Loucy (cell line): ENCODE measurements at regions not wholly inside any gene's neighbourhood (a gene's known extent, or its start where the extent isn't known, plus 50 kb on each side); places are given as distances from the start of the nearest gene placed in this dataset.

ENCODE experiments used
- H2AFZ ChIP-seq: fragments of 200-600 bp; sonication (generic); 2 replicates; pipeline ENCODE4 v1.6.0; 2016; ENCODE audit warnings: antibody characterized with exemption, mild to moderate bottlenecking, low read length, moderate library complexity
- H3F3A ChIP-seq: fragments of 200-600 bp; 2 replicates; pipeline ENCODE4 v1.6.0; 2016; ENCODE audit warnings: antibody characterized with exemption, low read depth, mild to moderate bottlenecking
- H3K27me3 ChIP-seq: fragments of 200-600 bp; sonication (generic); 2 replicates; pipeline ENCODE4 v1.6.1; 2014; ENCODE audit warnings: low read length, mild to moderate bottlenecking; ENCODE audit not compliant: insufficient read depth, poor library complexity, severe bottlenecking
- H3K36me3 ChIP-seq: fragments of 200-600 bp; sonication (generic); 2 replicates; pipeline ENCODE4 v1.6.1; 2016; ENCODE audit warnings: low read length; ENCODE audit not compliant: insufficient read depth
- H3K4me1 ChIP-seq: fragments of 200-600 bp; sonication (generic); 2 replicates; pipeline ENCODE4 v1.5.1; 2014; ENCODE audit warnings: low read length, mild to moderate bottlenecking; ENCODE audit not compliant: insufficient read depth, poor library complexity, severe bottlenecking
- H3K4me2 ChIP-seq: fragments of 200-600 bp; sonication (generic); 2 replicates; pipeline ENCODE4 v1.6.0; 2014; ENCODE audit warnings: antibody characterized with exemption, low read length, low read depth, mild to moderate bottlenecking; ENCODE audit not compliant: poor library complexity, severe bottlenecking
- H3K4me3 ChIP-seq: fragments of 200-600 bp; sonication (generic); 2 replicates; pipeline ENCODE4 v1.5.1; 2014; ENCODE audit warnings: low read length, mild to moderate bottlenecking, mixed read lengths; ENCODE audit not compliant: poor library complexity, severe bottlenecking
- H3K79me2 ChIP-seq: fragments of 200-600 bp; sonication (generic); 2 replicates; pipeline ENCODE4 v1.6.1; 2014; ENCODE audit warnings: low read length; ENCODE audit not compliant: insufficient read depth
- H3K9ac ChIP-seq: fragments of 200-600 bp; sonication (generic); 2 replicates; pipeline ENCODE4 v1.6.0; 2014; ENCODE audit warnings: mild to moderate bottlenecking, low read depth, low read length, moderate library complexity; ENCODE audit not compliant: poor library complexity, severe bottlenecking
- H3K9me2 ChIP-seq: fragments of 200-600 bp; sonication (generic); replicated peaks from 2 replicates; pipeline ENCODE4 v1.6.1; 2016; ENCODE audit warnings: low read depth, low read length, mixed read lengths
- H3K9me3 ChIP-seq: fragments of 200-600 bp; sonication (generic); 2 replicates; pipeline ENCODE4 v1.6.1; 2014; ENCODE audit warnings: mild to moderate bottlenecking, antibody characterized with exemption, low read length, low read depth; ENCODE audit not compliant: insufficient read depth
- H4K20me1 ChIP-seq: fragments of 200-600 bp; sonication (generic); 2 replicates; pipeline ENCODE4 v1.6.0; 2014; ENCODE audit warnings: antibody characterized with exemption, low read length, mild to moderate bottlenecking; ENCODE audit not compliant: insufficient read depth, poor library complexity, severe bottlenecking
- EZH2phosphoT487 ChIP-seq: fragments of 200-600 bp; IDR thresholded peaks from 2 replicates; pipeline ENCODE4 v1.6.1; 2018; ENCODE audit warnings: antibody characterized with exemption, mild to moderate bottlenecking, moderate library complexity, borderline replicate concordance
- TF ChIP-seq, protein P1 (sequence below): fragments of 200-600 bp; sonication (generic); conservative IDR thresholded peaks from 2 replicates; pipeline ENCODE4 v1.5.1; 2014; ENCODE audit warnings: mild to moderate bottlenecking, antibody characterized with exemption, low read length

DNA sequence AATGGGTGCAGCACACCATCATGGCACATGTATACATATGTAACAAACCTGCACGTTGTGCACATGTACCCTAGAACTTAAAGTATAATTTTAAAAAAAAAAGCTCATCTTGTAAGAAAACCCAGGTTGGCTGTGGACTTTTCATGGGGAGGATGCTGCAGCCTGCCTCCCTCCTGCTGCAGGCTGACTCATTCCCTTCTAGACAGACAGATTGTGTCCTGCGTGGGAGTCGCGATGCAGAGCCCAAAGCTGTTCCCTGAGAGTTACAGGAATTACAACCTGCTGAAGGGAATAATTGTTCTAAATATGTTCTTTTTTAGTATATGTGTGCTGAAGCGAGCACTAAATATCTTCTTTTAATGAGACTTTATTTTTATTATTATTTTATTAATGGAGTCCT lies 93.2 kb downstream of the TBX19 start:
- no peaks in the 10 kb centered on the region for H3K9me2 ChIP-seq
- no peaks in the 10 kb centered on the region for H3F3A ChIP-seq
- no peak overlapping the region for H3K4me3 ChIP-seq
- no peaks in the 10 kb centered on the region for H3K4me1 ChIP-seq
- H2AFZ ChIP-seq, result no peak overlapping the region
- H3K79me2 ChIP-seq, result no peaks in the 10 kb centered on the region
- no peaks in the 10 kb centered on the region for H3K36me3 ChIP-seq
- no peaks in the 10 kb centered on the region for H3K9me3 ChIP-seq
- H3K4me2 ChIP-seq, result no peak overlapping the region
- no peaks in the 10 kb centered on the region for H4K20me1 ChIP-seq
- TF ChIP-seq EZH2phosphoT487, result no peak
- TF ChIP-seq, protein P1, sequence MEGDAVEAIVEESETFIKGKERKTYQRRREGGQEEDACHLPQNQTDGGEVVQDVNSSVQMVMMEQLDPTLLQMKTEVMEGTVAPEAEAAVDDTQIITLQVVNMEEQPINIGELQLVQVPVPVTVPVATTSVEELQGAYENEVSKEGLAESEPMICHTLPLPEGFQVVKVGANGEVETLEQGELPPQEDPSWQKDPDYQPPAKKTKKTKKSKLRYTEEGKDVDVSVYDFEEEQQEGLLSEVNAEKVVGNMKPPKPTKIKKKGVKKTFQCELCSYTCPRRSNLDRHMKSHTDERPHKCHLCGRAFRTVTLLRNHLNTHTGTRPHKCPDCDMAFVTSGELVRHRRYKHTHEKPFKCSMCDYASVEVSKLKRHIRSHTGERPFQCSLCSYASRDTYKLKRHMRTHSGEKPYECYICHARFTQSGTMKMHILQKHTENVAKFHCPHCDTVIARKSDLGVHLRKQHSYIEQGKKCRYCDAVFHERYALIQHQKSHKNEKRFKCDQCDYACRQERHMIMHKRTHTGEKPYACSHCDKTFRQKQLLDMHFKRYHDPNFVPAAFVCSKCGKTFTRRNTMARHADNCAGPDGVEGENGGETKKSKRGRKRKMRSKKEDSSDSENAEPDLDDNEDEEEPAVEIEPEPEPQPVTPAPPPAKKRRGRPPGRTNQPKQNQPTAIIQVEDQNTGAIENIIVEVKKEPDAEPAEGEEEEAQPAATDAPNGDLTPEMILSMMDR, result no peak
- no peak overlapping the region for H3K9ac ChIP-seq
- H3K27me3 ChIP-seq, result no peaks in the 10 kb centered on the region

DNA sequence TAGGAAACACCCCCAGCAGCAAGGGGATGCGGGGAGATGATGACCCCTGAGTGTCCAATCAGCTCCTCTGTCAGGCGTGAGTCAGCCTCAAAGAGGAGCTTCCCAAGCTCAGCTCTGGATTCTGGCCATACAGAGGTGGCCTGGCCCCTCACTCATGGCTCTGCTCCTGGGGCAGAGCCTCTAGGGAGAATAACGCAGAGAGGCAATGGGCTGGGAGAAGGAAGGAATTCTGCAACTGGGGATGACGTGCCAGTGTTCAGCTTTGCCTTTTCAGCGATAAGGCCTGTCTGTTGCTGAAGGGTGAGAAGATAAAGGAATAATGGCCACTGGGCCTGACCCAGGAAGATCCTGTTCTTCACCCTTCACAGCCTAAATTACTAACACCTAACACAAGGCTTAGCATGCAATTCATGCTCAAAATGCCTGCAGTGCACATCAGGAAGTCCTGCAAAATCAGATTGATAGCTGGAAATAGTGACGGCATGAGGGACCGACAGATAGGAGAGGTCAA lies 92.2 kb downstream of the TBX19 start:
- Histone ChIP-seq H3F3A (no peaks in the 10 kb centered on the region), H3K79me2 (no peaks in the 10 kb centered on the region), H4K20me1 (no peaks in the 10 kb centered on the region), H2AFZ (no peak overlapping the region), H3K9me2 (no peaks in the 10 kb centered on the region), H3K9me3 (no peaks in the 10 kb centered on the region), H3K4me1 (no peaks in the 10 kb centered on the region), H3K4me2 (no peak overlapping the region), H3K9ac (no peak overlapping the region), H3K36me3 (no peaks in the 10 kb centered on the region), H3K4me3 (no peak overlapping the region), H3K27me3 (no peaks in the 10 kb centered on the region)
- TF ChIP-seq, protein P1, result no peak
- no peak for TF ChIP-seq EZH2phosphoT487

DNA sequence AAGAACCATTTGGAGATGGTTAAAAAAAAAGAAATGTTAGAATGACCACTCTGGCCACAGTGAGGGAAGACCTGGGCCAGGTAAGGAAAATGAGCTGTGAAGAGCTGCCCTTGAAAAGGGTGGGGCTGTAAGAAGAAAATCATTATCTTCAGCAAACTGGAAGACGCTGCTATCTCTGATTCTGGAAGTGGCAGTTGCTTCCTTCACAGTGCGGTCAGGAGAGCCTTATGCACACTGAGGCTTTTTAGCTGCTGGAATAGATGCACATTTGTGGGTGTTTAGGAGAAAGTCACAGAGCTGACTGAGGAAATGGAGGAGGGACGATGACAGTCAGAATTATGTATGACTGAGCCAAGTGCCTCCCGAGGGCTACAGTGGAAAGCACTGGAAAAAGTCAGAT lies 91.6 kb downstream of the TBX19 start:
- H3K9me3 ChIP-seq, result no peaks in the 10 kb centered on the region
- H3K4me3 ChIP-seq, result no peak overlapping the region
- TF ChIP-seq, protein P1, result no peak
- no peaks in the 10 kb centered on the region for H3K27me3 ChIP-seq
- no peak overlapping the region for H3K9ac ChIP-seq
- no peaks in the 10 kb centered on the region for H3K36me3 ChIP-seq
- no peaks in the 10 kb centered on the region for H3F3A ChIP-seq
- no peaks in the 10 kb centered on the region for H3K79me2 ChIP-seq
- no peak overlapping the region for H2AFZ ChIP-seq
- H3K4me2 ChIP-seq, result no peak overlapping the region
- no peaks in the 10 kb centered on the region for H3K4me1 ChIP-seq
- H4K20me1 ChIP-seq, result no peaks in the 10 kb centered on the region
- no peaks in the 10 kb centered on the region for H3K9me2 ChIP-seq
